Left lung (tissue), 4 donors: ENCODE measurements at regions not wholly inside any gene's neighbourhood (a gene's known extent, or its start where the extent isn't known, plus 50 kb on each side); places are given as distances from the start of the nearest gene placed in this dataset.

Experiments
- ATAC-seq: fragments of 200-7000 bp; cut with Tn5 transposase; one replicate; pipeline ENCODE4 v1.9.1; 2020; ENCODE audit warnings: moderate library complexity
- DNase-seq, 4 donors: peaks; one replicate each; pipeline ENCODE4 v3.0.0-alpha.2; 2013 to 2020
- H3K27ac ChIP-seq, 2 donors: fragments of 200-600 bp; sonication (generic) in 1 of 2; one replicate each; pipeline versions ENCODE4 v1.5.0 to v1.8.0; 2020 to 2021
- H3K27me3 ChIP-seq, 2 donors: fragments of 200-600 bp; sonication (generic) in 1 of 2; one replicate each; pipeline versions ENCODE4 v1.5.0 to v1.8.0; 2020 to 2021
- H3K36me3 ChIP-seq, 2 donors: fragments of 200-600 bp; sonication (generic) in 1 of 2; one replicate each; pipeline versions ENCODE4 v1.5.0 to v1.8.0; 2020 to 2021
- H3K4me1 ChIP-seq, 2 donors: fragments of 200-600 bp; one replicate each; pipeline ENCODE4 v1.8.0; 2021
- H3K4me3 ChIP-seq, 2 donors: fragments of 200-600 bp; sonication (generic) in 1 of 2; one replicate each; pipeline versions ENCODE4 v1.5.0 to v1.8.0; 2020 to 2021; ENCODE audit warnings: mild to moderate bottlenecking in 1 of 2
- H3K9me3 ChIP-seq, 2 donors: fragments of 200-600 bp; sonication (generic) in 1 of 2; one replicate each; pipeline versions ENCODE4 v1.5.0 to v1.8.0; 2020 to 2021
- intact Hi-C, 2 donors: fragments of 100-400 bp; cut with DNase I; formaldehyde crosslinking; loops; one replicate each; pipeline versions ENCODE4 v1.11.2 to v1.14.2; 2022
- TF ChIP-seq, protein P1 (sequence below), 2 donors: fragments of 200-600 bp; sonication (generic) in 1 of 2; IDR thresholded peaks; one replicate each; pipeline versions ENCODE4 v1.5.0 to v1.8.0; 2021; ENCODE audit warnings: antibody characterized with exemption in 2 of 2
- donor health status: DM: no; HTN: yes; CAD: no.
- donor health status: DM: no; HTN: no; CAD: no.

- no peak overlapping the region for H3K27ac ChIP-seq
- no peaks in the 10 kb centered on the region for H3K27me3 ChIP-seq
- TF ChIP-seq, protein P1, sequence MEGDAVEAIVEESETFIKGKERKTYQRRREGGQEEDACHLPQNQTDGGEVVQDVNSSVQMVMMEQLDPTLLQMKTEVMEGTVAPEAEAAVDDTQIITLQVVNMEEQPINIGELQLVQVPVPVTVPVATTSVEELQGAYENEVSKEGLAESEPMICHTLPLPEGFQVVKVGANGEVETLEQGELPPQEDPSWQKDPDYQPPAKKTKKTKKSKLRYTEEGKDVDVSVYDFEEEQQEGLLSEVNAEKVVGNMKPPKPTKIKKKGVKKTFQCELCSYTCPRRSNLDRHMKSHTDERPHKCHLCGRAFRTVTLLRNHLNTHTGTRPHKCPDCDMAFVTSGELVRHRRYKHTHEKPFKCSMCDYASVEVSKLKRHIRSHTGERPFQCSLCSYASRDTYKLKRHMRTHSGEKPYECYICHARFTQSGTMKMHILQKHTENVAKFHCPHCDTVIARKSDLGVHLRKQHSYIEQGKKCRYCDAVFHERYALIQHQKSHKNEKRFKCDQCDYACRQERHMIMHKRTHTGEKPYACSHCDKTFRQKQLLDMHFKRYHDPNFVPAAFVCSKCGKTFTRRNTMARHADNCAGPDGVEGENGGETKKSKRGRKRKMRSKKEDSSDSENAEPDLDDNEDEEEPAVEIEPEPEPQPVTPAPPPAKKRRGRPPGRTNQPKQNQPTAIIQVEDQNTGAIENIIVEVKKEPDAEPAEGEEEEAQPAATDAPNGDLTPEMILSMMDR (IDR thresholded peaks at IDR 0.05): no peak
- no peak for ATAC-seq
- no peaks in the 10 kb centered on the region for H3K9me3 ChIP-seq
- intact Hi-C loops: no loop called here
- H3K36me3 ChIP-seq: no peaks in the 10 kb centered on the region
- DNase-seq: no peak
- H3K4me3 ChIP-seq: no peak overlapping the region
- H3K4me1 ChIP-seq: no peaks in the 10 kb centered on the region
Observed at GRCh38 chr6:3506751-3507383, 50.0 kb upstream of the SLC22A23 start.
